T47D (cell line): ENCODE measurements at regions not wholly inside any gene's neighbourhood (a gene's known extent, or its start where the extent isn't known, plus 50 kb on each side); places are given as distances from the start of the nearest gene placed in this dataset.
"Not testable (repeated sequence)": the region's sequence is repeated elsewhere in the genome, so short reads cannot be mapped to it uniquely, and the experiment has no call there.

Experiments used
- DNase-seq, 2 experiments: peaks; one replicate each; pipeline versions ENCODE4 v3.0.0 to v3.0.0-alpha.2; 2011 to 2012; ENCODE audit warnings: low read depth in 1 of 2, low spot score in 1 of 2
- JUND ChIP-seq: IDR thresholded peaks from 2 replicates; pipeline ENCODE4 v1.6.1; 2012; ENCODE audit warnings: low read depth
- in situ Hi-C: cut with HindIII; loops from 2 replicates; pipeline ENCODE4 v1.10.0; 2016; ENCODE audit warnings: low sequenced_read_pairs, low pct_unique_long_range_greater_than_20kb

- in situ Hi-C loops: no loop called here
- TF ChIP-seq JUND: no peak
- DNase-seq: no peak
Measured at GRCh38 chr10:36425131-36425797, 700.1 kb upstream of the ANKRD30A start.

- no peak for DNase-seq
- in situ Hi-C loops: no loop called here
- no peak for TF ChIP-seq JUND
Measured at GRCh38 chr10:36424502-36424901, 700.9 kb upstream of the ANKRD30A start.

GRCh38 chr10:36423821-36424248 is 701.6 kb upstream of the ANKRD30A start:
- in situ Hi-C loops: no loop called here
- TF ChIP-seq JUND: no peak

GRCh38 chr10:36421992-36422391 is 703.4 kb upstream of the ANKRD30A start:
- no peak for TF ChIP-seq JUND
- in situ Hi-C loops: no loop called here
- DNase-seq: no peak

More at GRCh38 chr10:36423821-36424248, 701.6 kb upstream of the ANKRD30A start:
- no peak for DNase-seq

- in situ Hi-C loops: no loop called here
- no peak for TF ChIP-seq JUND
- DNase-seq: no peak
Measured at GRCh38 chr10:36416513-36416912, 708.9 kb upstream of the ANKRD30A start.

- in situ Hi-C loops: no loop called here
- no peak for TF ChIP-seq JUND
- no peak for DNase-seq
Measured at GRCh38 chr10:36412942-36413341, 712.5 kb upstream of the ANKRD30A start.

- DNase-seq, in situ Hi-C loops: not testable (repeated sequence)
Measured at GRCh38 chr10:36400238-36400637, 725.2 kb upstream of the ANKRD30A start.

GRCh38 chr10:36393801-36394200 is 731.6 kb upstream of the ANKRD30A start:
- in situ Hi-C loops: no loop called here
- no peak for TF ChIP-seq JUND

GRCh38 chr10:36391405-36391804 is 734.0 kb upstream of the ANKRD30A start:
- TF ChIP-seq JUND: no peak
- no peak for DNase-seq
- in situ Hi-C loops: no loop called here

More at GRCh38 chr10:36393801-36394200, 731.6 kb upstream of the ANKRD30A start:
- no peak for DNase-seq

- no peak for TF ChIP-seq JUND
- in situ Hi-C loops: no loop called here
- no peak for DNase-seq
Measured at GRCh38 chr10:36390221-36390620, 735.2 kb upstream of the ANKRD30A start.

- TF ChIP-seq JUND: no peak
- in situ Hi-C loops: no loop called here
Measured at GRCh38 chr10:36388166-36388565, 737.2 kb upstream of the ANKRD30A start.

GRCh38 chr10:36385693-36386092 is 739.7 kb upstream of the ANKRD30A start:
- DNase-seq: no peak
- in situ Hi-C loops: no loop called here
- TF ChIP-seq JUND: no peak

More at GRCh38 chr10:36388166-36388565, 737.2 kb upstream of the ANKRD30A start:
- DNase-seq: no peak

GRCh38 chr10:36383349-36383748 is 741.3 kb upstream of the FZD8 start:
- no peak for TF ChIP-seq JUND
- no peak for DNase-seq
- in situ Hi-C loops: no loop called here

- in situ Hi-C loops: no loop called here
- no peak for TF ChIP-seq JUND
- DNase-seq: no peak
Measured at GRCh38 chr10:36381748-36382147, 739.7 kb upstream of the FZD8 start.
